ENCODE measurements at regions not wholly inside any gene's neighbourhood (a gene's known extent, or its start where the extent isn't known, plus 50 kb on each side); places are given as distances from the start of the nearest gene placed in this dataset.

GRCh38 chr1:239826736-239827135 is 264.9 kb upstream of the FMN2 start:
- BruUV-seq (replicated peaks): no TSS peak
- ChIA-PET CTCF (no interaction called here), POLR2A (no interaction called here)
- Histone ChIP-seq H3K36me3 (ENCODE audit: control insufficient read depth, insufficient read depth, low read length) (no peaks in the 10 kb centered on the region), H3K4me1 (ENCODE audit: control insufficient read depth, insufficient read depth, low read length) (no peaks in the 10 kb centered on the region), H3K9me3 (ENCODE audit: control insufficient read depth, insufficient read depth, low read depth, low read length) (no peaks in the 10 kb centered on the region), H3K4me3 (ENCODE audit: low read depth in 2 of 2, low read length in 2 of 2) (no peak overlapping the region), H3K27me3 (ENCODE audit: control insufficient read depth, insufficient read depth, low read length) (no peaks in the 10 kb centered on the region), H3K27ac (ENCODE audit: low read length) (no peak overlapping the region)
- intact Hi-C loops (cut with micrococcal nuclease; ENCODE audit: unreplicated experiment): no loop called here
- in situ Hi-C loops (cut with HindIII; ENCODE audit: low pct_unique_long_range_greater_than_20kb, low sequenced_read_pairs): no loop called here
- ATAC-seq (no peak), DNase-seq (ENCODE audit: low read depth, low spot score) (no peak)
- TF ChIP-seq SIN3A (IDR thresholded peaks at IDR 0.05; ENCODE audit: borderline replicate concordance, insufficient read depth, low read depth, low read length) (no peak), CTCF (IDR thresholded peaks at IDR 0.05) (no peak)

GRCh38 chr1:239829535-239829934 is 262.1 kb upstream of the FMN2 start:
- no peak for DNase-seq (ENCODE audit: low read depth, low spot score)
- ATAC-seq: no peak
- Histone ChIP-seq H3K4me1 (ENCODE audit: control insufficient read depth, insufficient read depth, low read length) (no peaks in the 10 kb centered on the region), H3K9me3 (ENCODE audit: control insufficient read depth, insufficient read depth, low read depth, low read length) (no peaks in the 10 kb centered on the region), H3K27ac (ENCODE audit: low read length) (no peak overlapping the region), H3K27me3 (ENCODE audit: control insufficient read depth, insufficient read depth, low read length) (no peaks in the 10 kb centered on the region), H3K36me3 (ENCODE audit: control insufficient read depth, insufficient read depth, low read length) (no peaks in the 10 kb centered on the region), H3K4me3 (ENCODE audit: low read depth in 2 of 2, low read length in 2 of 2) (no peak overlapping the region)
- no peak for TF ChIP-seq SIN3A (IDR thresholded peaks at IDR 0.05; ENCODE audit: borderline replicate concordance, insufficient read depth, low read depth, low read length)
- TF ChIP-seq TCF7L2 (IDR thresholded peaks at IDR 0.05; ENCODE audit: low read depth, low read length): no peak
- TF ChIP-seq CTCF (IDR thresholded peaks at IDR 0.05): no peak
- no peak for TF ChIP-seq POLR2AphosphoS5 (IDR thresholded peaks at IDR 0.05; ENCODE audit: low read depth, low read length)
- TF ChIP-seq REST (IDR thresholded peaks at IDR 0.05; ENCODE audit: insufficient read depth in 1 of 2, low read depth in 2 of 2, low read length in 1 of 2): no peak
- intact Hi-C loops (cut with micrococcal nuclease; ENCODE audit: unreplicated experiment) (no loop called here), in situ Hi-C loops (cut with HindIII; ENCODE audit: low pct_unique_long_range_greater_than_20kb, low sequenced_read_pairs) (no loop called here)
- ChIA-PET CTCF (no interaction called here), POLR2A (no interaction called here)
- BruUV-seq (replicated peaks): no TSS peak
